ENCODE measurements at regions not wholly inside any gene's neighbourhood (a gene's known extent, or its start where the extent isn't known, plus 50 kb on each side); places are given as distances from the start of the nearest gene placed in this dataset.

DNA sequence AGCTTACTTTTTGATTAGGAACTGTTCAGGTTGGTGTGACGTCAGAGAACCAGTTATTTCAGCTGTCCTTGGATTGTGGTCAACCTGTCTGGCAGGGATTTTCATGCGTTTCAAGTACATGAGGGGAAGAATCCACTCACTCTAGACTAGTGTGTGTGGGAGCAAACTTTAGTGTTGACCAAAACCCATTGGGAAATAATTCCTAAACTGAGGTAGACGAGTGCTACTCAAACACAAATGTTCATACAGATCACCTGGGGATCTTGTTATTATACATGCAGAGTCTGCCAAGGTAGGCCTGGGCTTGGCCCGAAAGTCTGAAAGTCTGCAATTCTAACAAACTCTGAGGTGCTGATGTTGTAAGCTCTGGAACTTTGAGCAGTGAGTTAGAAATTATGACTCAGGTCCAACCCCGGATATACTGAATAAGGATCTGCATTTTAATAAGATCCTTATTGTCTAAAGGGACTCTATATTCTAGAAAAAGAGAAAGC, 111.1 kb upstream of the CREB5 start:
- TF ChIP-seq, protein P1, sequence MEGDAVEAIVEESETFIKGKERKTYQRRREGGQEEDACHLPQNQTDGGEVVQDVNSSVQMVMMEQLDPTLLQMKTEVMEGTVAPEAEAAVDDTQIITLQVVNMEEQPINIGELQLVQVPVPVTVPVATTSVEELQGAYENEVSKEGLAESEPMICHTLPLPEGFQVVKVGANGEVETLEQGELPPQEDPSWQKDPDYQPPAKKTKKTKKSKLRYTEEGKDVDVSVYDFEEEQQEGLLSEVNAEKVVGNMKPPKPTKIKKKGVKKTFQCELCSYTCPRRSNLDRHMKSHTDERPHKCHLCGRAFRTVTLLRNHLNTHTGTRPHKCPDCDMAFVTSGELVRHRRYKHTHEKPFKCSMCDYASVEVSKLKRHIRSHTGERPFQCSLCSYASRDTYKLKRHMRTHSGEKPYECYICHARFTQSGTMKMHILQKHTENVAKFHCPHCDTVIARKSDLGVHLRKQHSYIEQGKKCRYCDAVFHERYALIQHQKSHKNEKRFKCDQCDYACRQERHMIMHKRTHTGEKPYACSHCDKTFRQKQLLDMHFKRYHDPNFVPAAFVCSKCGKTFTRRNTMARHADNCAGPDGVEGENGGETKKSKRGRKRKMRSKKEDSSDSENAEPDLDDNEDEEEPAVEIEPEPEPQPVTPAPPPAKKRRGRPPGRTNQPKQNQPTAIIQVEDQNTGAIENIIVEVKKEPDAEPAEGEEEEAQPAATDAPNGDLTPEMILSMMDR (IDR thresholded peaks at IDR 0.05): no peak
- no peak for TF ChIP-seq POLR2A (IDR thresholded peaks at IDR 0.05)
- no peak for TF ChIP-seq POLR2AphosphoS5 (IDR thresholded peaks at IDR 0.05)
